Activated CD8-positive, alpha-beta memory T cell treated with anti-CD3 and anti-CD28 coated beads, Interleukin-2, amount 50 U/mL, for 4 hours (primary cell): ENCODE measurements at regions not wholly inside any gene's neighbourhood (a gene's known extent, or its start where the extent isn't known, plus 50 kb on each side); places are given as distances from the start of the nearest gene placed in this dataset.
"Not testable (repeated sequence)": the region's sequence is repeated elsewhere in the genome, so short reads cannot be mapped to it uniquely, and the experiment has no call there.

ENCODE experiments used
- DNase-seq: peaks from one replicate; pipeline ENCODE4 v3.0.0-alpha.2; 2020

DNA sequence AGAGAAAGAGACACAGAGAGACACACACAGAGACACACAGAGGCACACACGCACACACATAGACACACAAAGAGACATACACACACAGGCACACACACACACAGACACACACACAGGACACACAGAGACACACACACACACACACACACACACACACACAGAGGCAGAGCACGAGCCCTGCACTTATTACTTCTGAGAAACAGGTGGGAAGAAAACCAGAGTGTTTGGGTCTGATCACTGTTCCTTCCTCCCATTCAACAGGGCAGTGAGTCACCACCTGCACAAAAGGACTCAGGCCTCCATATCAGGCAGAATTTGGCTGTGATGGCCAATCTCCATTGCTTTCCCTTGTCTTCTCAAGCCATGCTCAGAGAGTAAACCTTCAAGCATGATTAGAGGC is 285.0 kb downstream of the ANAPC1 start:
- not testable (repeated sequence) for DNase-seq

DNA sequence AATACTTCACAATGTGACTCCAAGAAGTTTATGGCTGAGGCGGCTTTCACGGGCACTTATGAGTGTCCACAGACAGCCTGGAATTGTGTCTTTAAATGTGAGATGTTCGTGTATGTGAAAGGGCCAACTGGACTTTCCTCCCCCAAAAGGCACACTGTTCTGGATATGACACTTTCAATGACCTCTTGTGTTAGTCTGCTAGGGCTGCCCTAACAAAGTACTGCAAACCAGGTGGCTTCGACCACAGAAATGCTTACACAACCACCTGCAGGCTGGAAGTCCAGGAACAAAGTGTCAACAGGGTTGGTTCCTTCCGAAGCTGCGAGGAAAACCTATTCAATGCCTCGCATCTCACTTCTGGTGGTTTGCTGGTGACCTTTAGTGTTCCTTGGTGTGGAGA is 281.7 kb downstream of the ANAPC1 start:
- DNase-seq, result not testable (repeated sequence)

DNA sequence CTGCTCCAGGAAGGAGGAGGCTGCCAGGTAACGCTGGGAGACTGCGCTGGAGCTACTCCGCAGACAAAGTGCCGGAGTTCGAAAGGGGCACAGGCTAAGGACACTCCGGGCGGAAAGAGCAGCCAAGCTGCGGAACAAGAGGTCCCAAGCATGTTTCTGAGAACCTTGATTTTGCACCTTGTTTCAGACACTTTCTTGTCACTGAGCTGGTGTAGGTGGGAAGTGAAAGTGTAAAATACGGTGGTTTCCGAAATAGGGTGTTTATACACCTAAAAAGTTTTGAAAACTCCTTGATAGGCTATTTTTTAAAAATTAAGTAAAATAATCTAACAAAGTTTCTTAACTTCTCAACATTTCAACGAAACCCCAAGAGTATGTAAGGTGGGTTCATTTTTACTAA is 278.2 kb downstream of the ANAPC1 start:
- DNase-seq, result not testable (repeated sequence)

DNA sequence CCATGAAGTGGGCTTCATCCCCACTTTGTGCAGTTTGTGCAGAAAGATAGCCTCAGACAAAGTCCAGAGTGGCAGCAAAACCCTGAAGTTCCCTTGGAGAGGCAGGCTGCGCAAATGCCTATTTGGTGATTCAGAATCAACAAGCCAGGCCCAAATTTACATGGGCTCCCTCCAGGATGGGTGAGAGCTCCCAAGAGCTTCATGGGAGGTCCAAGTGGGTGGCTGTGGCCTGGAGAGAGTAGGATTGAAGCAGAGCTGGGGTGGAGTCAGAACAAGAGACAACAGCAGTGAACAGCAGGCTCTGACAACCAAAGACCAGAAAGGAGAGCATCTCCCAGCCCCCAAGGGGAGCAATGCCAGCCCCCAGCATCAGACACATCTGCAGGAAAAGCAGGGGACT is 277.4 kb downstream of the ANAPC1 start:
- DNase-seq, result not testable (repeated sequence)

DNA sequence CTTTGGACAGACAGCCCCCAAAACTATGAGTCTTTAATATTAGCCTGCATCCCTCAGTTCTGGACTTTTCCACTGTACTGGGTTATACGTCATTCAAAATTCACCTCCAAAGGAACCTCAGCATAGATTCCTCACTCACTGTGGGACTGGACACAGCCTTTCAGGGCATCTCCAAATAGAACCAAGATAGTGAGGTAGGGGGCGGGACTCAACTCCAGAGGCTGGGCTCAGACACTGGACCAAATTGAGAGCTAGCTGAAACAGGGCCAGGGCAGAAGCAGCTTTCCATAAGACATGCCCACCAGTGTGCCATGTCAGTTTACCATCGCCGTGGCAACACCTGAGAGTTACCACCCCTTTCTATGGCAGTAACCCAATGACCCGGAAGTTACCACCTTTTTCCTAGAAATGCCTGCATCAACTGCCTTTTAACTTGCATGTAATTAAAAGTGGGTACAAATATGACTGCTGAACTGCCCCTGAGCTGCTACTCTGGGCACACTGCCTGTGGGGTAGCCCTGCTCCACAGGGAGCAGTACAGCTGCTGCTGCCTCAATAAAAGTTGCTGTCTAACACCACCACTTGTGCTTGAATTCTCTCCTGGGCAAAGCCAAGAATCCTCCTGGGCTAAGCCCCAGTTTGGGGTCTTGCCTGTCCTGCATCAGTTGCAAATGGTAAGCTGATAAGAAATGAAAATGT is 274.7 kb downstream of the ANAPC1 start:
- not testable (repeated sequence) for DNase-seq

DNA sequence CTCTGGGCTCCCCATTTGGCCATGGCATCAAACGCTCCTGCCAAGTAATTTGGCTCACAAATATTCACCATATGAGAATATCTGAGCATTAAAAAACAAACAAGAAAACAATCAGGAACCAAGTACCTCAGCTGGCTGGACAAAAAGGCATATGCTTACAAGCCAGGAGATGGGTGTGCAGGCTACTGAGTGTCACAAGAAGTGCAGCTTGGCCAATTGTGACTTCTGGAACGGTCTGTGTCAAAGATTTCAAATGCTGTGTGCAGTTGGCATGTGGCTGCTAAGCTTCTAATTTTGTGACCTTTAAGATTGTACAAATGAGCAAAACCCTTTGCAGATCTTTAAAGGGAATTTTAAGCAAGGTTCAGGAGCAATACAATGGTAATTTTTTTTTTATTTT is 274.0 kb downstream of the ANAPC1 start:
- DNase-seq, result not testable (repeated sequence)

DNA sequence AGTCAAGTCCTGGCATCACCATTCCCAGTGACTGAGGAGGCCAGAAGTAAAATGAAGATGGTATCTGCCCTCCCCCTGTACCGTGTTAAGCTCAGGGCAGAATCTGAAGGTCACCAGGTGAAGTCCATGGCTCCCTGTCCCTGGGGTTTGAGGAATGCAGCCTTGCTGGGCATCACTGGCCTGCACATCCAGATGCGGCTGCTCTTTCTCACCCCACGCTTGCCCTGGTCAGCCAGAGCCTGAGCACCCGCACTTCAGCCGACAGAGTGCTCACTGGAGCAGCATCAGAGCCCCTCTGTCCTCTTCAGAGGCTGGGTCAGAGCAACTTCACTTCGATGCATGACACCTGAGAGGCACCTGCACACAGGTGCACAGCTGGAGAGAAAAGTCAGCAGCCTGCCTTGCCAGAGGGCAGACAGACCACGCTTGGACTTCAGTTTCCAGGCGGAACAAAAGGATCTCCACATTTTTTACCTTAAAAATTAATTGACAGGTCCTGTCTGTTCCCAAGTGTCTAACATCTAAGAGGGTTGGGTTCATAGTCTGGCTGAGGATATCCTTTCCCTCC is 267.3 kb downstream of the ANAPC1 start:
- no peak for DNase-seq

DNA sequence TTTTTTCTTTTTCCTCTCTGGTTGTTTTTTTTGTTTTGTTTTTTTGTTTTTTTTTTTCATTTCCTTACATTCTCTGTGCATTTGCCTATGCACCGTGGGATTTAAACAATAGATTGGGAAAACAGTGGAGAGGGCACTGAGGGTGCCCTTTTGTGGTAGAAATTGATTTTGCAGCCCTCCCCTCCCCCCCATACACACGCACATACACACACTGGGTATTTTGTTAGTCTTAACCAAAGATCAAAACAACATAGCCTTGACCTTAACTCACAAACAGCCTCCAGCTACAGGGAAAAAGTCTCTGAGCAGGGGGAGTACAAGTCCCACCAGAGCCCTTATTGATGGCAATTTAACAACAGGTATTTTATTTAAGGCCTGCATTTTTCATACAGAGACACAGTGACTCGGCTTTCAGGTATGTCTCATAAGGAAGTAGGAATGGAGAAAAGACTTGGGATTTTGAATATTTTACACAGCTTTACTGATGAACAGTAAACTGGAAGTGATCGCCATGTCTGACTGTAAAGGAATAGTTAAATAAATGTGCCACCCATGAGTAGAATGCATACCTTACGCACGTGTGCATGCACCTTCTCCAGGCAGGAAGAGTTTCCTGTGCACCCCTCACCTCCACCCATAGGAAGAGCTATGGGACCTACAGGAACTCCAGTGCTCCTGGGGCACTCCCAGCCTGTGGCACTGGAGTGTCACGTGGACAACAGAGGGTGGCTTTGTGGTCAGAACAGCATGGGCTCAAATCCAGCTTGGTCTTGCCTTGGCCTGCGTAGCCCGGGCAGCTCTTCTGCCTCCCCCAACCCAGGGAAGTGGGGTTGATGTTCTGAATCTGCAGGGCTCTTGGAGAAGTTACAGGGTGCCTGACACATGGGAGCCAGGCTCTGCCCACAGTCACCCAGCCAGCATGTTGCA is 266.4 kb downstream of the ANAPC1 start:
- no peak for DNase-seq

DNA sequence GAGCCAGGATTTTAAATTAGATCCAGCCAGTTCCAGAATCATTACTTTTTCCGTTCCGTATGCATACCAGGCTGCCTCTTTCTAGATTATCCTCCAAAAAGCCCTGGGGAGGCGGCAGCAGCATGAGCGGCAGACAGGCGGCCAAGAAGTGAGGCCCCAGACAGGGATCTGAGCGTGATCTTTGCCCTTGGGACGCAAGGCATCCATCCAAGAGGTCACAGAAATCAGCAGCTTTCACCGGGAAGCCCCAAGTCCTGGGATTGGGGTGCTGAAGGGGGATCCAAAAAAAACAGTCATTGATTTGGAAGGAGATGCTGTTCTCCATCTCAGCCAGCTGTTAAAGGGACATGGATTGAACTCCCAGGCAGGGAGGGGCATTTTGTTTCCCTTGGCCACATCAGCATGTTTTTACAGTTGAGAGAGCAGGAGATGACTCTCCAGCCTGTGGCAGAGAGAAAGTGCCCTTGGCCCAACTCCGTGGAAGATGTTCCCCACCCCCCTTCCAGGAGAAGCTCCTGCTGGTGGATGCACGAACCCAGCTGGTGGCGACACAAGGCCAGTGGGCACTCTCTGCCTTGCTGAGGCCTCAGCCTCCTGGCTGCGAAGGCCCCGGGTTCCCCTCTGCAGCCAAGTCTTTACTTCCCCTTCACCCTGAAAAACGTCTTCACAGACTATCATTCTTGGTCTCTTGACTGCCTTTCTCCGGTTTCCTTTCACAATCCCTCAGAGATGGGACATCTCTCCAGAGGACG is 265.6 kb downstream of the ANAPC1 start:
- no peak for DNase-seq

DNA sequence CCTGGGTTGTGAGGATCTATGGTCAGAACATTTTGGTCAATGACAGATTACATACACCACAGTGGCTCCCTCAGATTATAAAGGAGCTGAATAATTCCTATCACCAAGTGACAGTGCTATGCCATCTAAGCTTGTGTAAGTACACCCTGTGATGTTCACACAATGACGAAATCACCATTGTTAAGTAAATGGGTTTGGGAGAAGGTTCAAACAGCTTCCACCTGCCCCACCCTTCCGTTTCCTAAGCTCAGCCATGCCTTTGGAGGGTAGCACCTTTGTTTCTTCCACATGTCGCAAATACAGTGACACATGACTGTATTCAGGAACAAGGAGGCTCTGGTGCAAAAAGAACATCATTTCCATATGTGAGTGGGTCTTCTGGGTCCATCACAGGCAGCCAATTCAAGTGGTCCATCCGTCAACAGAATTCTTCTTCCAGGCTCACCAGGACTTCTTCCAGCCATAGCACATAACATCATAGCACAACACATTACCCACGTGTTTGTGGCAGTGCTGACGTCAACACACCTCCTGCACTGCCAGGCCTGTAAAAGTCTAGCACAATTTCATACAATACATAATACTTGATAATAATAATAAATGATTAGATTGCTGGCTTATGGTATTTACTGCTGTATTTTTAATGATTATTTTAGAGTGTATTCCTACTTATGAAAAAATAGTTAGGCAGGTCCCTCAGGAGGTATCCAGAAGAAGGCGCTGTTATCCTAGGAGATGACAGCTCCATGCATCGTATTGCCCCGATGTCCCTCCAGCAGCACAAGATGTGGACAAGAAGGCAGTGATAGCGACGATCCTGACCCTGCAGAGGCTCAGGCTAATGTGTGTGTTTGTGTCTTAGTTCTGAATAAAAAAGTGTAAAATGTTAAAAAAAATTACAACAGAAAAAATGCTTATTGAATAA is 264.8 kb downstream of the ANAPC1 start:
- no peak for DNase-seq

DNA sequence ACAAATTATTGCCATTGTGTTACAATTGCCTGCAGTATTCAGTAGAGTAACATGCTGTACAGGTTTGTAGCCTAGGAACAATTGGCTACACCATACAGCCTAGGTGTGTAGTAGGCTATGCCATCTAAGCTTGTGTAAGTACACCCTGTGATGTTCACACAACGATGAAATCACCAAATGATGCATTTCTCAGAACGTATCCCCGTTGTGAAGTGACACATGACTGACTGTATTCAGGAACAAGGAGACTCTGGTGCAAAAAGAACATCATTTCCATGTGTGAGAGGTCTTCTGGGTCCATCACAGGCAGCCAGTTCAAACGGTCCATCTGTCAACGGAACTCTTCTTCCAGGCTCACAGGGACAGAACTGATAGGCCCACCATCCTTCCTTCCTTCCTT is 263.7 kb downstream of the ANAPC1 start:
- DNase-seq, result no peak

DNA sequence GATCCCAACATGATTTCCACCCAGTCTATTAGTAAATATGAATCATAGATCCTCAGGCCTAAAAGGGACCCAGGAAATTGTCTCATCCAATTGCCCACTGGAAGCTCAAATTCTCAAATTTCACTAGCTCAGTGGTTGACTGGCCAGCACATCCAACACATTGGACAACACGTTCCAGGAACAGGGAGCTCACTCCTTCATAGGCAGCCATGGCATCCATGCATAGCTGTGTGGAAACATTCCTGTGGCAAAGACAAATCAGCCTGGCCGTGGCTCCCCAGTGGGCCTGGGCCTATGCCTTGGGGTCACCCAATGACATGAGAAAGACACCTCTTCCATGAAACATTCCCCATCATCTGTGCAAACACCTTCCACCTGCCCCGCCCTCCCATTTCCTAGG is 261.1 kb downstream of the ANAPC1 start:
- no peak for DNase-seq

DNA sequence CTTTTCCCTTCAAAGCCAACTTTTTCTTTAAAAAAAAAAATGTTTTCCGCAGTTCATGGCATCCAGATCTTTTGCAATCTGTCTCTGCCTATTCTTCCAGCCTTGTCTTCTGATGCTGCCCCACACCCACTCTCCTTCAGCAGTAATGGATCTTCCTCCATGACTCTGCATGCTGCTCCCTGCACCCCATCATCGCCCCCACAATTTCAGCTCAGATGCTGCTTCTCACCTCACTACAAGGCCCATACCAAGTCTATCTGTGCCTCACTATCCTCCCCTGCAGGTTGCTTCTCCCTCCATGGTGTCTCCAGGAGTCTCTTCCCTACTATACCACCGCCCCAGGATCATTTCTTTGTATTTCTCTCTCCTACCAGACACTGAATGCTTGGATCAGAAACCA is 260.6 kb downstream of the ANAPC1 start:
- no peak for DNase-seq

DNA sequence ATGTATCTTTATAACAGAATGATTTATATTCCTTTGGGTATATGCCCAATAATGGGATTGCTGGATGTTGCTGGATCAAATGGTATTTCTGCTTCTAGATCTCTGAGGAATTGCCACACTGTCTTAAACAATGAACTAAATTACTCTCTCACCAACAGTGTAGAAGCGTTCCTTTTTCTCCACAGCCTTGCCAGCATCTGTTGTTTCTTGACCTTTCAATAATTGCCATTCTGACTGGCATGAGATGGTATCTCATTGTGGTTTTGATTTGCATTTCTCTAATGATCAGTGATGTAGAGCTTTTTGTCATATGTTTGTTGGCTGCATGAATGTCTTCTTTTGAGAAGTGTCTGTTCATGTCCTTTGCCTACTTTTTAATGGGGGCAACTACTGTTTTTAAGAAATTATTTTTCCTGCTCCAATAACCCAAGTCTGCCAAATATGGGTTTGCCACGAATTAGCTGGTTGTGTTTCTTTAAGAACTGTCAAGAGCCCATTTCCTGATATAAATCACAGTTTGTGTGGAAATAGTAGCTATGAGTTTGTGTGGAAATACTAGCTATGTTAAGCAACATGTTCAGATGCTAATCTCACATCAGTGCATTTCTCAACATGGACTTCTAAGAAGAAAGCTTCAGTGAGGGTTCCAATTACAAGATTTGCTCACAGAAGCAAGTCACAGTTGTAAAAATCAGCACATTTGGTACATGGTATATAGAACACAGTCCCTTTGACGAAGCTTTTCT is 259.4 kb downstream of the ANAPC1 start:
- DNase-seq, result no peak

DNA sequence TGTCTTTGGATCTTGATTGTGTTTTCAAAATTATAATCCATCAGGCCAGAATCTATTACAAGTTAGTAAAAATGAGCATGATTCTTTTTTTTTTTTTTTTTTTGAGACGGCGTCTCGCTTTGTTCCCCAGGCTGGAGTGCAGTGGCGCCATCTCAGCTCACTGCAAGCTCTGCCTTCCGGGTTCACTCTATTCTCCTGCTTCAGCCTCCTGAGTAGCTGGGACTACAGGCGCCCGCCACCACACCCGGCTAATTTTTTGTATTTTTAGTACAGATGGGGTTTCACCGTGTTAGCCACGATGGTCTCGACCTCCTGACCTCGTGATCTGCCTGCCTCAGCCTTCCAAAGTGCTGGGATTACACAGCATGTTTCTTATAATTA is 258.8 kb downstream of the ANAPC1 start:
- not testable (repeated sequence) for DNase-seq

DNA sequence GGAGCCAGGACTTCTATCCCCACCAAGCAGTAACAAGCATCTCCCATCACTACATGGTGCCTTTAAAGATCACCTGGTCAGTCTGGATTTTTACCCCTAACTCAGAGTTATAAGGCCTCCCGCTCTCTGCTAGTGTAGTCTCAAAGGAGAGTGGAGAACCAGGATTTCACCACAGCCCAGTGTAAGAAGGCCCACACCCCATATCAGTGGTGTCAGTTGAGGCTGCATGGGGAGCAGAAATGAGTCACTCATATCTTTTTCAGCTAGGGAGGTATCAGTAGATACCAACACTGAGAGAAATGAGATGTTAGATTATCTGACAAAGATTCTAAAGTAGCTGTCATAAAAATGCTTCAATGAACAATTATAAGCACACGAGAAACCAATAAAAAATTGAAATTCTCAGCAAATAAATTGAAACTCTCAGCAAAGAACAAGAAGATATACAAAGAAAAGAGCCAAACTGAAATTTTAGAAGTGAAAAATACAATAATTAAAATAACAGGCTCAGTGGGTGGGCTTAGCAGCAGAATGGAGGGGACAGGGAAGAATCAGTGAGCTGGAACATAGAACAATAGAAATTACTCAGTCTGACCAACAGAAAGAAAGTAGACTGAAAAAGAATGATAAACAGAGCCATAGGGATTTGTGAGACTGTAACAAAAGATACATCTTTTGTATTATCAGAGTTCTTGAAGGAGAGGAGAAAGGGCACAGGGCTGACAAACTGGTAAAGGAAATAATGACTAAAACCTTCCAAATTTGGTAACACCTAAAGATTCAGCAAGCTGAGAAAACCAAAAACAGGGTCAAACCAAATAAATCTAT is 257.7 kb downstream of the ANAPC1 start:
- DNase-seq, result no peak

DNA sequence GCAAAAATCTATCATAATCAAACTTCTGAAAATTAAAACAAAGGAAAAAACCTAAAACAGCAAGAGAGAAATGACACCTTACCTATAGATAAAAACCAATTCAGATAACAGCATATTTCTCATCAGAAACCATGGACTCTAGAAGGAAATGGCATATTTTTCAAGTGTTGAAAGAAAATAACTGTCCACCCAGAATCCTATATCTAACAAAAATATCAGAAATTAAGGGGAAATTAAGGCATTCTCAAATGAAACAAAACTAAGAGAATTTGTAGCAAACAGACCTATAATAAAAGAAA is 257.2 kb downstream of the ANAPC1 start:
- DNase-seq, result no peak

DNA sequence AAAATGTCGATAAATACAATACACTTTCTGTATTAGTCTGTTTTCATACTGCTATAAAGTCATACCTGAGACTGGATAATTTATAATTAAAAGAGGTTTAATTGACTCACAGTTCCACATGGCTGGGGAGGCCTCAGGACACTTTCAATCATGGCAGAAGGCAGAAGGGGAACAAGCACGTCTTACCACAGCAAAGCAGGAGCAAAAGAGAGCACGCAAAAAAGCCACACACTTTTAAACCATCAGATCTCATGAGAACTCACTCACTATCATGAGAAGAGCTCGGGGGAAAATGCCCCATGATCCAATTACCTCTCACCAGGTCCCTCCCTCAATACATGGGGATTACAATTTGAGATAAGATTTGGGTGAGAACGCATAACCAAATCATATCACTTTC is 256.7 kb downstream of the ANAPC1 start:
- no peak for DNase-seq

DNA sequence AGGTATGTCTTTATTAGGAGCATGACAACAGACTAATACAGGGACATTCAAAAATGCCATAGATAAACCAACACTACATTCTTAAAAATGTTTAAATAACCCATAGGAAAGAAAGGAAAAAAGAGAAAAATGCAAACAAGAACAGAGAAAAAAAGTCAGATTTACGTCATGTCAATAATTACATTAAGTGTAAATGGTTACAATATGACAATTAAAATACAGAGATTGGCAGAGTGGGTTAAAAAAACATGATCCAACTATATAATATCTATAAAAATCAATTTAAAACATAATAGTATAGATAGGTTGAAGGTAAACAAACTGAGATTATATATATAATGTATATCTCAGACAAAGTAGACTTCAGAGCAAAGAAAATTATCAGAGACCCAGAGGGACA is 255.8 kb downstream of the ANAPC1 start:
- DNase-seq, result no peak

DNA sequence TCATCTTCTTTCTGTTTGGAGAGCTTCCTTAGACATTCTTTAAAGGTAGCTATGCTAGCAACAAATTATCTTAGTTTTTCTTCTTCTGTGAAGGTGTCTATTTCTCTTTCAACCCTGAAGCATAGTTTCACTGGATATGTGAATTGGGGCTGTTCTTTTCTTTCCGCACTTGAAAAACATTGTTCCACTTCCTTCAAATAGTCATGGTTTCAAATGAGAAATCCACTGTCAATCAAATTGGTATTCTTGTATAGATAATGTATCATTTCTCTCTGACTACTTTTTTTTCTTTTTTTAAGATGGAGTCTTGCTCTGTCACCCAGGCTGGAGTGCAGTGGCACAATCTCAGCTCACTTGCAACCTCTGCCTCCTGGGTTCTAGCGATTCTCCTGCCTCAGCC is 254.0 kb downstream of the ANAPC1 start:
- no peak for DNase-seq

DNA sequence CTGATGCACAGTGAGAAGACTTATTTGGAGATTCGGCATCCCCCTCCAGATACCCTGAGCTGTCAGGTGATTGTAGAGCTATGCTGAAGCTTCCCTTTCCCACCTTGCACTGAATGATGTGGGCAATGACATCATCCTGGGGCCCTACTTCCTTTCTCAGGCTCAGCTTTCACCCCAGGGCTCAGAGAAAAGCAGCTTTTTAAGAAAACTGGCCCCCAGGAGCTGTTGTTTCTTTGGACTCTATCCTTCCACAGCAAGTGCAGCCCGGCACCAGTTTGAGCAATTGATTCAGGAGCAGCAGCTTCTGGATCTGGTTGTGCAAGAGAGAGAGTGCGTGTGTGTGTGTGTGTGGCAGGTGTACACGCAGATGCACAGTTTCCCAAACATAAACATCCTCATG is 251.3 kb downstream of the ANAPC1 start:
- no peak for DNase-seq
